Gastroesophageal sphincter (tissue), 3 donors: ENCODE measurements at regions not wholly inside any gene's neighbourhood (a gene's known extent, or its start where the extent isn't known, plus 50 kb on each side); places are given as distances from the start of the nearest gene placed in this dataset.

ENCODE experiments used
- EP300 ChIP-seq: sonication (generic); formaldehyde crosslinking; IDR thresholded peaks from one replicate; pipeline ENCODE4 v1.6.1; 2017; ENCODE audit warnings: antibody characterized with exemption, mild to moderate bottlenecking
- POLR2A ChIP-seq, 2 donors: fragments of 450-650 bp; IDR thresholded peaks; one replicate each; pipeline ENCODE4 v1.6.1; 2017; ENCODE audit warnings: antibody characterized with exemption in 2 of 2, mild to moderate bottlenecking in 2 of 2, moderate library complexity in 1 of 2
- POLR2AphosphoS5 ChIP-seq: sonication (generic); formaldehyde crosslinking; IDR thresholded peaks from one replicate; pipeline ENCODE4 v1.6.1; 2017; ENCODE audit warnings: antibody characterized with exemption
- TF ChIP-seq, protein P1 (sequence below), 4 experiments: fragments of 200-600 bp in 2 of 4; fragments of 450-650 bp in 2 of 4; sonication (generic) in 1 of 4; IDR thresholded peaks; one replicate each; pipeline ENCODE4 v1.5.1; 2017 to 2019; ENCODE audit warnings: antibody characterized with exemption in 4 of 4, mild to moderate bottlenecking in 2 of 4, moderate library complexity in 2 of 4

DNA sequence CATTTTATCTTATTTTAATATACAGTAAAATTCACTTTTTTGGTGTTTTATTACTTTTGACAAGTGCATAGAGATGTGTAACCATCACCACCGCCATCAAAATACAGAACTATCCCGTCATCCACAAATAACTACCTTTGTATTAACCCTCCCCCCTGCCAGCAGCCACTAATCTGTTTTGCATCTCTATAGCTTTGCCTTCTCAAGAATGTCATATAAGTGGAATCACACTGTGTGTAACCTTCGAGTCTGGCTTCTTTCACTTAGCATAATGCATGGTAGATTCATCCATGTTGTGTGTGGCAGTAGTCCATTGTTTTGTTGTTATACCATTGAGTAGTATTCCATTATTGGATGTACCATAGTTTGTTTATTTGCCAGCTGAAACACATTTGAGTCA lies 98.8 kb downstream of the BOD1 start:
- TF ChIP-seq POLR2AphosphoS5 = no peak
- TF ChIP-seq EP300 = no peak
- TF ChIP-seq, protein P1, sequence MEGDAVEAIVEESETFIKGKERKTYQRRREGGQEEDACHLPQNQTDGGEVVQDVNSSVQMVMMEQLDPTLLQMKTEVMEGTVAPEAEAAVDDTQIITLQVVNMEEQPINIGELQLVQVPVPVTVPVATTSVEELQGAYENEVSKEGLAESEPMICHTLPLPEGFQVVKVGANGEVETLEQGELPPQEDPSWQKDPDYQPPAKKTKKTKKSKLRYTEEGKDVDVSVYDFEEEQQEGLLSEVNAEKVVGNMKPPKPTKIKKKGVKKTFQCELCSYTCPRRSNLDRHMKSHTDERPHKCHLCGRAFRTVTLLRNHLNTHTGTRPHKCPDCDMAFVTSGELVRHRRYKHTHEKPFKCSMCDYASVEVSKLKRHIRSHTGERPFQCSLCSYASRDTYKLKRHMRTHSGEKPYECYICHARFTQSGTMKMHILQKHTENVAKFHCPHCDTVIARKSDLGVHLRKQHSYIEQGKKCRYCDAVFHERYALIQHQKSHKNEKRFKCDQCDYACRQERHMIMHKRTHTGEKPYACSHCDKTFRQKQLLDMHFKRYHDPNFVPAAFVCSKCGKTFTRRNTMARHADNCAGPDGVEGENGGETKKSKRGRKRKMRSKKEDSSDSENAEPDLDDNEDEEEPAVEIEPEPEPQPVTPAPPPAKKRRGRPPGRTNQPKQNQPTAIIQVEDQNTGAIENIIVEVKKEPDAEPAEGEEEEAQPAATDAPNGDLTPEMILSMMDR (IDR thresholded peaks at IDR 0.05) = no peak
- no peak for TF ChIP-seq POLR2A (IDR thresholded peaks at IDR 0.05)
